GM23338 (cell line): ENCODE measurements at regions not wholly inside any gene's neighbourhood (a gene's known extent, or its start where the extent isn't known, plus 50 kb on each side); places are given as distances from the start of the nearest gene placed in this dataset.

Experiments
- ATAC-seq: fragments of 200-7000 bp; cut with Tn5 transposase; 3 replicates; pipeline ENCODE4 v1.9.1; 2020
- DNase-seq: peaks from one replicate; pipeline ENCODE4 v3.0.0-alpha.2; 2015; ENCODE audit warnings: low spot score
- H2AFZ ChIP-seq: fragments of 200-600 bp; sonication (generic); 2 replicates; pipeline ENCODE4 v1.8.0; 2016; ENCODE audit warnings: antibody characterized with exemption, mild to moderate bottlenecking, moderate library complexity
- H3F3A ChIP-seq: fragments of 200-600 bp; sonication (generic); replicated peaks from 2 replicates; pipeline ENCODE4 v1.8.0; 2017; ENCODE audit warnings: antibody characterized with exemption, mixed run types, low read depth
- H3K27ac ChIP-seq: fragments of 200-600 bp; sonication (generic); 2 replicates; pipeline ENCODE4 v1.6.1; 2016; ENCODE audit warnings: low read depth
- H3K27me3 ChIP-seq: fragments of 200-600 bp; sonication (generic); 2 replicates; pipeline ENCODE4 v1.8.0; 2016; ENCODE audit warnings: mild to moderate bottlenecking, mixed run types, moderate library complexity; ENCODE audit not compliant: insufficient read depth
- H3K36me3 ChIP-seq: fragments of 200-600 bp; sonication (generic); 2 replicates; pipeline ENCODE4 v1.8.0; 2016; ENCODE audit warnings: mild to moderate bottlenecking; ENCODE audit not compliant: insufficient read depth
- H3K4me1 ChIP-seq: fragments of 200-600 bp; sonication (generic); 2 replicates; pipeline ENCODE4 v1.8.0; 2016; ENCODE audit warnings: mild to moderate bottlenecking, moderate library complexity; ENCODE audit not compliant: insufficient read depth
- H3K4me2 ChIP-seq: fragments of 200-600 bp; sonication (generic); 2 replicates; pipeline ENCODE4 v1.7.1; 2017; ENCODE audit warnings: mixed run types
- H3K4me3 ChIP-seq: fragments of 200-600 bp; sonication (generic); 2 replicates; pipeline ENCODE4 v1.6.1; 2016; ENCODE audit warnings: mixed run types
- H3K79me2 ChIP-seq: fragments of 200-600 bp; sonication (generic); replicated peaks from 2 replicates; pipeline ENCODE4 v1.8.0; 2017; ENCODE audit warnings: mild to moderate bottlenecking; ENCODE audit not compliant: insufficient read depth
- H3K9me2 ChIP-seq: fragments of 200-600 bp; sonication (generic); 2 replicates; pipeline ENCODE4 v1.8.0; 2017; ENCODE audit not compliant: insufficient read depth
- H4K20me1 ChIP-seq: fragments of 200-600 bp; sonication (generic); replicated peaks from 2 replicates; pipeline ENCODE4 v1.8.0; 2017; ENCODE audit warnings: mild to moderate bottlenecking; ENCODE audit not compliant: insufficient read depth
- H3K27ac Mint-ChIP-seq: 2 replicates; pipeline ENCODE4 v1.8.0; 2020; ENCODE audit warnings: inconsistent platforms, mild to moderate bottlenecking, moderate library complexity, mixed read lengths
- H3K27me3 Mint-ChIP-seq: 3 replicates; pipeline ENCODE4 v1.8.0; 2022; ENCODE audit warnings: low read depth, mild to moderate bottlenecking, moderate library complexity, mixed read lengths, inconsistent platforms; ENCODE audit not compliant: insufficient read depth, poor library complexity
- H3K36me3 Mint-ChIP-seq: 3 replicates; pipeline ENCODE4 v1.8.0; 2021; ENCODE audit warnings: low read depth, mild to moderate bottlenecking, inconsistent platforms, moderate library complexity, mixed read lengths
- H3K4me1 Mint-ChIP-seq: 3 replicates; pipeline ENCODE4 v1.8.0; 2020; ENCODE audit warnings: mild to moderate bottlenecking, inconsistent platforms, mixed read lengths
- H3K4me3 Mint-ChIP-seq: 3 replicates; pipeline ENCODE4 v1.8.0; 2021; ENCODE audit warnings: moderate library complexity, mild to moderate bottlenecking, inconsistent platforms, mixed read lengths
- H3K9me3 Mint-ChIP-seq: 3 replicates; pipeline ENCODE4 v1.8.0; 2020; ENCODE audit warnings: moderate library complexity, mild to moderate bottlenecking, inconsistent platforms, mixed read lengths
- EZH2 ChIP-seq: fragments of 200-600 bp; sonication (generic); IDR thresholded peaks from one replicate; pipeline ENCODE4 v1.8.0; 2017; ENCODE audit warnings: antibody characterized with exemption, mild to moderate bottlenecking, low read depth; ENCODE audit not compliant: unreplicated experiment
- JUNB ChIP-seq: IDR thresholded peaks from one replicate; pipeline ENCODE4 v1.6.1; 2016; ENCODE audit warnings: antibody characterized with exemption; ENCODE audit not compliant: unreplicated experiment
- POLR2AphosphoS5 ChIP-seq: IDR thresholded peaks from 2 replicates; pipeline ENCODE4 v1.6.1; 2016; ENCODE audit warnings: antibody characterized with exemption, low read depth
- STAT1 ChIP-seq: IDR thresholded peaks from one replicate; pipeline ENCODE4 v1.6.1; 2016; ENCODE audit warnings: antibody characterized with exemption; ENCODE audit not compliant: unreplicated experiment
- ZNF114 ChIP-seq: fragments of 250-450 bp; sonication (Bioruptor Pico); IDR thresholded peaks from 2 replicates; pipeline ENCODE4 v1.5.0; 2020; ENCODE audit warnings: mild to moderate bottlenecking, moderate library complexity
- TF ChIP-seq, protein P1 (sequence below): fragments of 250-450 bp; sonication (Bioruptor Pico); IDR thresholded peaks from 2 replicates; pipeline ENCODE4 v1.5.0; 2020; ENCODE audit warnings: mild to moderate bottlenecking, moderate library complexity
- TF ChIP-seq, protein P2 (sequence below), 2 experiments: fragments of 200-600 bp in 1 of 2; sonication (generic) in 1 of 2; conservative IDR thresholded peaks; 2 replicates each; pipeline versions ENCODE4 v1.5.1 to v1.6.1; 2016 to 2017; ENCODE audit warnings: antibody characterized with exemption in 2 of 2, low read depth in 2 of 2, mild to moderate bottlenecking in 2 of 2, moderate library complexity in 1 of 2

DNA sequence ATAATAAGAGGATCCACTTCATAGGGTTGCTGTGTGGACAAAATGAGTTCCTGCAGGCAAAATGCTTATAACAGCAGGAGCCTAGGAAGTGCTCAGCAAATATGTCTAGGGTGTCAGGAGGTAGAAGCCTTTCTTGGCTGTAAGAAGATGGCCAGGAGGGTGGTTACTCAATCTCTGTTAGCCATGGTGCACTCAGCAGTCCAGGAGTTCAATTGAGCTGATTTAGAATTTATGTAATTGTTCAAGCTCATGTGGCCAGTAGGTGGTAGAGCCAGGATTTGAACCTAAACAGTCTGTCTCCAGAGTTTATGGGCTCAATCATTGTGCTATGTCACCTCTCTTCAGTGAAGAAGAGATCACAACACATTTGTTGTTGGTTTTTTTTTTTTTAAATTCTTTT lies 381.2 kb downstream of the KIF4B start:
- ATAC-seq = no peak
- H2AFZ ChIP-seq = no peak overlapping the region
- no peaks in the 10 kb centered on the region for H4K20me1 ChIP-seq

More for the DNA sequence above, 381.2 kb downstream of the KIF4B start:
- no peak overlapping the region for H3K4me2 ChIP-seq
- H3K36me3 ChIP-seq = no peaks in the 10 kb centered on the region
- H3F3A ChIP-seq = no peaks in the 10 kb centered on the region
- peaks cover 13% of the 10 kb centered on the region for H3K4me1 Mint-ChIP-seq
- H3K4me1 ChIP-seq = no peaks in the 10 kb centered on the region
- no peak overlapping the region for H3K27ac Mint-ChIP-seq
- H3K9me2 ChIP-seq = peaks cover 4% of the 10 kb centered on the region; the same call in 1 of the 2 replicates
- no peaks in the 10 kb centered on the region for H3K27me3 Mint-ChIP-seq
- no peak overlapping the region for H3K4me3 Mint-ChIP-seq
- TF ChIP-seq, protein P1, sequence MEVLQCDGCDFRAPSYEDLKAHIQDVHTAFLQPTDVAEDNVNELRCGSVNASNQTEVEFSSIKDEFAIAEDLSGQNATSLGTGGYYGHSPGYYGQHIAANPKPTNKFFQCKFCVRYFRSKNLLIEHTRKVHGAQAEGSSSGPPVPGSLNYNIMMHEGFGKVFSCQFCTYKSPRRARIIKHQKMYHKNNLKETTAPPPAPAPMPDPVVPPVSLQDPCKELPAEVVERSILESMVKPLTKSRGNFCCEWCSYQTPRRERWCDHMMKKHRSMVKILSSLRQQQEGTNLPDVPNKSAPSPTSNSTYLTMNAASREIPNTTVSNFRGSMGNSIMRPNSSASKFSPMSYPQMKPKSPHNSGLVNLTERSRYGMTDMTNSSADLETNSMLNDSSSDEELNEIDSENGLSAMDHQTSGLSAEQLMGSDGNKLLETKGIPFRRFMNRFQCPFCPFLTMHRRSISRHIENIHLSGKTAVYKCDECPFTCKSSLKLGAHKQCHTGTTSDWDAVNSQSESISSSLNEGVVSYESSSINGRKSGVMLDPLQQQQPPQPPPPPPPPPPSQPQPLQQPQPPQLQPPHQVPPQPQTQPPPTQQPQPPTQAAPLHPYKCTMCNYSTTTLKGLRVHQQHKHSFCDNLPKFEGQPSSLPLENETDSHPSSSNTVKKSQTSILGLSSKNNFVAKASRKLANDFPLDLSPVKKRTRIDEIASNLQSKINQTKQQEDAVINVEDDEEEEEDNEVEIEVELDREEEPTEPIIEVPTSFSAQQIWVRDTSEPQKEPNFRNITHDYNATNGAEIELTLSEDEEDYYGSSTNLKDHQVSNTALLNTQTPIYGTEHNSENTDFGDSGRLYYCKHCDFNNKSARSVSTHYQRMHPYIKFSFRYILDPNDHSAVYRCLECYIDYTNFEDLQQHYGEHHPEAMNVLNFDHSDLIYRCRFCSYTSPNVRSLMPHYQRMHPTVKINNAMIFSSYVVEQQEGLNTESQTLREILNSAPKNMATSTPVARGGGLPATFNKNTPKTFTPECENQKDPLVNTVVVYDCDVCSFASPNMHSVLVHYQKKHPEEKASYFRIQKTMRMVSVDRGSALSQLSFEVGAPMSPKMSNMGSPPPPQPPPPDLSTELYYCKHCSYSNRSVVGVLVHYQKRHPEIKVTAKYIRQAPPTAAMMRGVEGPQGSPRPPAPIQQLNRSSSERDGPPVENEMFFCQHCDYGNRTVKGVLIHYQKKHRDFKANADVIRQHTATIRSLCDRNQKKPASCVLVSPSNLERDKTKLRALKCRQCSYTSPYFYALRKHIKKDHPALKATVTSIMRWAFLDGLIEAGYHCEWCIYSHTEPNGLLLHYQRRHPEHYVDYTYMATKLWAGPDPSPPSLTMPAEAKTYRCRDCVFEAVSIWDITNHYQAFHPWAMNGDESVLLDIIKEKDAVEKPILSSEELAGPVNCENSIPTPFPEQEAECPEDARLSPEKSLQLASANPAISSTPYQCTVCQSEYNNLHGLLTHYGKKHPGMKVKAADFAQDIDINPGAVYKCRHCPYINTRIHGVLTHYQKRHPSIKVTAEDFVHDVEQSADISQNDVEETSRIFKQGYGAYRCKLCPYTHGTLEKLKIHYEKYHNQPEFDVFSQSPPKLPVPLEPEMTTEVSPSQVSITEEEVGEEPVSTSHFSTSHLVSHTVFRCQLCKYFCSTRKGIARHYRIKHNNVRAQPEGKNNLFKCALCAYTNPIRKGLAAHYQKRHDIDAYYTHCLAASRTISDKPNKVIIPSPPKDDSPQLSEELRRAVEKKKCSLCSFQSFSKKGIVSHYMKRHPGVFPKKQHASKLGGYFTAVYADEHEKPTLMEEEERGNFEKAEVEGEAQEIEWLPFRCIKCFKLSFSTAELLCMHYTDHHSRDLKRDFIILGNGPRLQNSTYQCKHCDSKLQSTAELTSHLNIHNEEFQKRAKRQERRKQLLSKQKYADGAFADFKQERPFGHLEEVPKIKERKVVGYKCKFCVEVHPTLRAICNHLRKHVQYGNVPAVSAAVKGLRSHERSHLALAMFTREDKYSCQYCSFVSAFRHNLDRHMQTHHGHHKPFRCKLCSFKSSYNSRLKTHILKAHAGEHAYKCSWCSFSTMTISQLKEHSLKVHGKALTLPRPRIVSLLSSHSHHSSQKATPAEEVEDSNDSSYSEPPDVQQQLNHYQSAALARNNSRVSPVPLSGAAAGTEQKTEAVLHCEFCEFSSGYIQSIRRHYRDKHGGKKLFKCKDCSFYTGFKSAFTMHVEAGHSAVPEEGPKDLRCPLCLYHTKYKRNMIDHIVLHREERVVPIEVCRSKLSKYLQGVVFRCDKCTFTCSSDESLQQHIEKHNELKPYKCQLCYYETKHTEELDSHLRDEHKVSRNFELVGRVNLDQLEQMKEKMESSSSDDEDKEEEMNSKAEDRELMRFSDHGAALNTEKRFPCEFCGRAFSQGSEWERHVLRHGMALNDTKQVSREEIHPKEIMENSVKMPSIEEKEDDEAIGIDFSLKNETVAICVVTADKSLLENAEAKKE (CRISPR knock-in tag) = no peak
- TF ChIP-seq JUNB = no peak
- no peak for TF ChIP-seq EZH2
- TF ChIP-seq, protein P2, sequence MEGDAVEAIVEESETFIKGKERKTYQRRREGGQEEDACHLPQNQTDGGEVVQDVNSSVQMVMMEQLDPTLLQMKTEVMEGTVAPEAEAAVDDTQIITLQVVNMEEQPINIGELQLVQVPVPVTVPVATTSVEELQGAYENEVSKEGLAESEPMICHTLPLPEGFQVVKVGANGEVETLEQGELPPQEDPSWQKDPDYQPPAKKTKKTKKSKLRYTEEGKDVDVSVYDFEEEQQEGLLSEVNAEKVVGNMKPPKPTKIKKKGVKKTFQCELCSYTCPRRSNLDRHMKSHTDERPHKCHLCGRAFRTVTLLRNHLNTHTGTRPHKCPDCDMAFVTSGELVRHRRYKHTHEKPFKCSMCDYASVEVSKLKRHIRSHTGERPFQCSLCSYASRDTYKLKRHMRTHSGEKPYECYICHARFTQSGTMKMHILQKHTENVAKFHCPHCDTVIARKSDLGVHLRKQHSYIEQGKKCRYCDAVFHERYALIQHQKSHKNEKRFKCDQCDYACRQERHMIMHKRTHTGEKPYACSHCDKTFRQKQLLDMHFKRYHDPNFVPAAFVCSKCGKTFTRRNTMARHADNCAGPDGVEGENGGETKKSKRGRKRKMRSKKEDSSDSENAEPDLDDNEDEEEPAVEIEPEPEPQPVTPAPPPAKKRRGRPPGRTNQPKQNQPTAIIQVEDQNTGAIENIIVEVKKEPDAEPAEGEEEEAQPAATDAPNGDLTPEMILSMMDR (conservative IDR thresholded peaks at IDR 0.05; ENCODE audit: low read depth in 2 of 2) = no peak
- TF ChIP-seq ZNF114 (CRISPR knock-in tag) = no peak
- no peak for TF ChIP-seq STAT1
- no peak for TF ChIP-seq POLR2AphosphoS5
- no peaks in the 10 kb centered on the region for H3K9me3 Mint-ChIP-seq
- no peak overlapping the region for H3K4me3 ChIP-seq
- H3K27ac ChIP-seq = no peak overlapping the region
- H3K36me3 Mint-ChIP-seq = no peaks in the 10 kb centered on the region
- no peaks in the 10 kb centered on the region for H3K27me3 ChIP-seq
- no peak for DNase-seq
- H3K79me2 ChIP-seq = no peaks in the 10 kb centered on the region
